NCI-H2029 (cell line): ENCODE measurements at regions not wholly inside any gene's neighbourhood (a gene's known extent, or its start where the extent isn't known, plus 50 kb on each side); places are given as distances from the start of the nearest gene placed in this dataset.
A peak's percentile ranks its signal among the peaks of the same experiment; 100 is the strongest.

ENCODE experiments used
- DNase-seq: peaks from one replicate; lab custom pipeline; 2025; lab: John Stamatoyannopoulos, UW

DNA sequence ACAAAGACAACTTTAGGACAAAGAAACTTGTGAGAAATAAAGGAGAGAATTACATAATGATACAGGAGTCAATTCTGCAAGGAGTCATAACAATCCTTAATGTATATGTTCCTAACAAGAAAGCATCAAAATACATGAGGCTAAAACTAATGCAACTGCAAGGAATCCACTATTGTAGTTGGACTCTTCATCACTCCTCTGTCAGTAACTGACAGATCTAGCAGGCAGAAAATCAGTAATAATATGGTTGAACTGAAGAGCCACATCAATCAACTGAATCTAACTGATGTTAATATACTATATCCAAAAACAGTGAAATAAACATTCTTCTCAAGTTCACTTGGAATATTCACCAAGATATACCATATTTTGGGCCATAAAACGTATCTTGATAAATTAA lies 1806.4 kb upstream of the CELF4 start:
- DNase-seq, result no peak

DNA sequence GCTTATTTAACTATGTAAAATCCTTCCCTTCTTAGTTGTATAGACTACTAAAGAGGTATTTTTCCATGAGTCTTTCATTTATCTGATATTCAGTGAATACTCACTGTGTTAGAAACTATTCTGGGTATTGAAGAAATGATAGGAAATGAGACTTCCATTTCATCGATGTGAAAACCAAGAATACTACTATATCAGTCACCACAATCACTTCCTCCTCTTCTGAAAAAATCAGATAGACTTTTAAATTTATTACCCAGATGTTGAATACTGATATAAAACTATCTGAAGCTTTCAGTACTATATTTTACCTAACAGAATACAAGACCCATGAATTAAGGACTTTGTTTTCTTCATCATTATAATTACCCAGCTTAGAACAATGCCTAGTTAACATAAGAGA lies 1801.1 kb upstream of the CELF4 start:
- no peak for DNase-seq

DNA sequence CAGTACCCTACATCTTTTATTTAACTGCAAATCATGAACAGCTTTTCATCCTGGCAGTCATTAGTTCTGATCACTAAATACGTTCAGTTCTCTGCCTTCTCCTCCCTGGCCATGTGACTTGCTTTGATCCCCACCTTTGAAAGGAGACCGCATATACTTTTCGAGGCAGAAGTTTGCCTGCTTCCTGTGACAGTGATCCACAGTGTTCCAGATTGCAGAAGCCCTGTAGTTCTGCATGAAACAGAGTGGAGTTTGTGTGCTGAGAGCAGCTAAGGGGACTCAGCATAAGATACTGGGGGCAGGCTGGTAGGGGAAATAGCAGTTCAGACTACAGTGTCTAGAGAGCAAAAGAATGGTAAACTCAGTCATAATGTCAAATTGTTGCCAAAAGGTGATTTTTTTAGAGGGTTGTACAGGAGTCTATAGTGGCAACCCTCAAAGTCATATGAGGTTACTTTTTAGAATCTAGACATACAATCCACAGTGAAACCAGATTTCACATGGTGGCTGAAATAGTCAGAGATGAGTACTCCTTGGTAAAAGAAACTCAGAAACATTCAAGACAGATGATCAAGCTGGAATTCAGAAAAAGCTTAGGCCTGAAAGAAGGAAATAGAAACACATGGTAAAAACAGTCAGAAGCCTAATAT lies 1800.4 kb upstream of the CELF4 start:
- DNase-seq, result no peak

DNA sequence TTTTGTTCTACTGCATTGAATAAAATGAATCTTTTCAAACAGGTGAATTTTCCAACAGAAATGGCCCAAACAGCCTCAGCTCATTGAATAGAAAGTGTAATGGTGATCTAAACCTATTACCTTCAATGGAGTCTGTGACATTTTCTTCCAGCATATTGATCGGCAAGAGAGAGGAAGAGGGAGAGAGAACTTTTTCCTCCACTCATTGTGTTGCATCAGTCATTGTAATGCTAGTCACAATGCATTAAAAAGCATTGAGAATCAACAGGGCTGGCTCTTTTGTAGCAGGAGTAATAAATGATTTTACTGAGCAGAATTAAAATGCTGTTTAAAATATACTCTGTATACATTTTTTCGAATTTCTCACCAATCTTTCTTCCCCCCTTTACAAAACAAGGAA lies 1794.5 kb upstream of the CELF4 start:
- no peak for DNase-seq

DNA sequence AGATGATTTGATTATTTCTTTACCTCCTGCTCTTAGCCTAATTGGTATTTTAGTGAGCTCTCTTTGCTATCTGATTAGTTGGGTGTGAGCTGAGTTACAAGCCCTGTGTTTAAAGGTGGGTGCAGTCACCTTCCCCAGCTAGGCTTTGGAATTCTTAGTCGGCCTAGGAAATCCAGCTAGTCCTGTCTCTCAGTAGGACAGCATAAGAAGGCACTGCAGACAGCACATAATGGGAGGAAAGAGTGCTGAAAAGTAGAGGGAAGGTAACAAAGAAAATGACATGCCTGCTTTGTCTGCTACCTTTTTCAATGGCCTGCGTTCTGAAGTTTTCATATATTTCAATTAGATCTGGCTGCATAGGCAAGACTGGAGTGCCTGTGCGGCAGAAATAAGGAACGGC lies 1794.0 kb upstream of the CELF4 start:
- DNase-seq, result no peak

DNA sequence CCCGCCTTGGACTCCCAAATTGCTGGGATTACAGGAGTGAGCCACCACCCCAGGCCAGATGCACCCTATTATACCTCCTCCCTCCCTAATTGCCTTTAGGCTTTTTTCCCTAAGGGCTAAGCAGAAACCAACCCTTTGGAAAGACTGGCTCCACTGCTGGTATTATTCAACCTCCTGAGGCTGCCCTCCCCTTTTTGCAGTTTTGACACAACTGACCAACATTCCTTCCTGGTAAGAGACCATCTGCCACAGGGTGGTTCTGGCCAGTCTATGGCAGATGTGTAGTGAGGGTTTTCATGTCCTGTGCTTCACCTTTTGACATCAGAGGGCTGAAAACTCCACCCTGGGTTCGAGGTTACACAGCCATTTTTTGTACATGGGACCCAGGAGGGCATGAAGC lies 1785.3 kb upstream of the CELF4 start:
- no peak for DNase-seq

DNA sequence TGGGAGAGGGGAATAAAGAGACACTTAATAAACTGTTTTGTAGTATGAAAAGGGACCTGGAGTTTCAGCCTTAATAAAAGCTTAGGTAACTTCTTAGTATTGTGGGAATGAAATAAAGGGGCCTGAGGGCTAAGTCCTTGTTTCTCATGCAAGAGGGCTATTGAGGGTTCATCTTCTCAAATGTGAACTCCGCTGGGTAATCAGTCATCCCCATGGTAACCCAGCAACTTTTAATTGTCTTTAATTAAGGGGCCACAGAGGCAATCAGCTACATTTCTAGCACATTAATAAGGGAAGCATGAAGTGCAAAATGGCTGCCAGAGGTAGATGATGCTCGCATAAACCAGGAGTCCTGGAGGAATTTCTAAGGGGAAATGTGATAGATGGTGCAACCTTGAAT lies 1784.2 kb upstream of the CELF4 start:
- DNase-seq, result no peak

DNA sequence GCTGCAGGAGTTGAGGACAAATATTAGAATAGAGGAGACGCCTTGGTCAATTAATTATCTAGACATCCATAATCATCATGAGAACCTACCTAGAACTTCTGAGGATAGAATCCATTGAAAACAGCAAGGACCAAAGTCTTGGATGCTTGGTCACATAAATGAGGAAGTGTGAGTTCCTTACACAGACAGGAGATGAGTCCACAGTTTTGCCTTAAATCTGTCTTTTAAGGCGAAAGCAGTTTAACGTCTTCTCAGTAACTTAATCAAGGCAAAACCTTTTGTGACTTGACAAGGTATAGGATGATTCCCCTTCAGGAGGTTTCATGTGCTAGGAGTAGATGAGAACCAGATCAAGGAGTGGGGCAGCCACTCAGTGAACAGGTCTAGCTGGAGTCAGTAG lies 1783.2 kb upstream of the CELF4 start:
- DNase-seq, result no peak

DNA sequence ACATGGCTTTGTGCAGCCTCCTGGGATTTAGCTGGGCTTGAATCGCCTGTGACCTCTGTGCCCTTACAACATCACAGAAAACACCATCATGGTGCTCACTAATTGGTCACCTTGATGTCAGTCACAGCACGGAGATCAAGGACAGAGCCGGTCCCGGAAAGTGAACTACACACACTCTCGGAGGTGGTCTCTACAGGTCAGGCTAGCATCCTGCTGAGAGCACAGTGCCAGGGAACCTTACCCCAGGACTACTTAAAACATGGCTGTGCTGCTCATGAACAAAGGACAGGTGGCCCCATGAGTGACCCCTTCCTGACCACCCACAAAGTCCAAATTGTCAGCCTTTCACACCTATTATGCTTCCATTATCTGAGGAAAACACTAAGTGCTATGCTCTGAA lies 1782.1 kb upstream of the CELF4 start:
- no peak for DNase-seq

DNA sequence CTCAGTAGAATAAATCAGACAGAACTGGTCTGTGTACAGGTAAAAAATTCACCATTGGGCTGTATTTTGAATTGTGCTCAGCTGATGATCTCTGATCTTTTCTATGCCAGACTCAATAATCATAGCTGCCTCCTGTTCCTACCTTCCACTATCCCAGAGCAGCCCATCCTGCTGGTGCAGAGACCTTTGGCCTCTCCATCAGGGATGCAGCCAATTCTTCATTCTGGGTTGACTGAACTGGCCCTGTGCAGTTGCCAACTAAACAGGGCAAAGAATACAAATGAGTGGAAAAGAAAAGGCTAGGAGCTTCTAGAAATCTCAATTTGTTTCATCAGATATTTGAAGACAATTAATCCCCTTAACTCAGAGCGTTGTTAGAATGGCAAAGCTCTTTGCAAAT lies 1781.3 kb upstream of the CELF4 start:
- no peak for DNase-seq

DNA sequence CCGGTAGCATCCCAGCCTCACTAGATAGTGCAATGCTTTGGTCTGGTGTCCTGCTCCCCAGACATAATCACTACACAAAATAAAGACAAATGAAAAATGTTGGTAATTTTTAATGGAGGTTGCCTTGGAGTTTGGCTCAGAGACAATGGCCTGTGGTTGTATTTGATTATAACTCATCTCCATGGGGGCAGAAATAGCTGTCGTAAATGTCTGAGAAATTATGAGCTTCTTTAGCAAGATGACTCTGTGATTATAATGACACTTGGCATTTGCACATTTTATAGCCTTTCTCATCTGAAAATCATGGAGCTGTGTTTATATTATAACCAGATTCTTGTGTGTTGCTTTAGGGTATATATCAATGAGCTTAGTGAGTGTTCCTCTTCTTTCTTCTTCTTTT lies 1779.7 kb upstream of the CELF4 start:
- DNase-seq, result no peak

DNA sequence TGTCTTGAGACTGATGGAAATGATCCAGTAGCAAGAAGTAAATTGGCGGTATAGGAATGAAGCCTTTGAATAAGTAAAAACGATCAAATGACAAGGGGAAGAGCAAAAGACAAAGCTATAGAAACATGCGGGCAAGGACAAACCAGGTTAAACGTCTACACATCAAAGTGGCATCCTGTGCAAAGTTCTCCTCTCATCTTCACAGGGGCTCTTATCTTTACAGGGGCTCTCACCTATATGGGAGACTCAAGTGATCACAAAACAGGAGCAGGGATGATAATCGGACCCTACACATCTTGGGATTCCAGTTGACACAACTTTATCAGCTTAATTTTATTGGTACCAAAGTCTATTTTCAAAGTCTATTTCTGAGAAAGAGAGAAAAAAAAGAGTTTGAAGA lies 1778.9 kb upstream of the CELF4 start:
- DNase-seq, result no peak

DNA sequence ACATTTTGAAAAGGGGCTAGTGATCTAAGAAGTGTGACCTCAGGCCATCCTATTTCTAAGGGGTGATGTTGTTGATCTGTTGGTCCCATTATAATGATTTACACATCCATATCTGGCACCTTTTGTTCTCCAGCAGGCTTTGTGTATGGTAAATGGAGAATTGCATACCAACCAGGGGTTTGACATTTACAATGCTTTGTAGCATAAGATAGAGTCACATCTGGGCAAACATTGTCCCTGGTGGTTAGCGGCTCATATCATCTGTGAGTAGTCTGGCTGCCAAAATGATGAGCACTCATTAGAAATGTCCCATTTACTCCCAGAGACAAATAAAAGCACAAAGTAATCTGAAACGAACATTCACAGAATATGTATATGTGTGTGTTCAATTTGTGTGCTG lies 1775.5 kb upstream of the CELF4 start:
- peak; percentile 89 for DNase-seq

DNA sequence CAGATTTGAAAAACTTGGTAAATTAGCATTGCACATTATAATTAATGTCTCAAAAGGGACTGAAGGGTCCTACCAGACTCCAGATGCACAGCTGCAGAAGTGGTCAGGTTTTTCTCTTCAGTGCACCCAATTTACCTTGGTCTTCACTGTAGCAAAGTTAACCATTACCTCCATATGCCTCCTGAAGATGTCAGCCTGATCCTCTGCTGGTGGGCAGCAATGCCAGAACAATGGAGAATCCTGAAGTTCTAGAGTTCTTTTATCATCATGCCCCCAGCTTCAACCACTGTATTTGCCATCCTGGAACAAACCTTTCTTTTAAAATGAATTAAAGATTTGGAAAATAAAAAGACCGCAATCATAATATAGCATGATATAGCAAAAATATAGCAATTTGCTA lies 1774.8 kb upstream of the CELF4 start:
- no peak for DNase-seq

DNA sequence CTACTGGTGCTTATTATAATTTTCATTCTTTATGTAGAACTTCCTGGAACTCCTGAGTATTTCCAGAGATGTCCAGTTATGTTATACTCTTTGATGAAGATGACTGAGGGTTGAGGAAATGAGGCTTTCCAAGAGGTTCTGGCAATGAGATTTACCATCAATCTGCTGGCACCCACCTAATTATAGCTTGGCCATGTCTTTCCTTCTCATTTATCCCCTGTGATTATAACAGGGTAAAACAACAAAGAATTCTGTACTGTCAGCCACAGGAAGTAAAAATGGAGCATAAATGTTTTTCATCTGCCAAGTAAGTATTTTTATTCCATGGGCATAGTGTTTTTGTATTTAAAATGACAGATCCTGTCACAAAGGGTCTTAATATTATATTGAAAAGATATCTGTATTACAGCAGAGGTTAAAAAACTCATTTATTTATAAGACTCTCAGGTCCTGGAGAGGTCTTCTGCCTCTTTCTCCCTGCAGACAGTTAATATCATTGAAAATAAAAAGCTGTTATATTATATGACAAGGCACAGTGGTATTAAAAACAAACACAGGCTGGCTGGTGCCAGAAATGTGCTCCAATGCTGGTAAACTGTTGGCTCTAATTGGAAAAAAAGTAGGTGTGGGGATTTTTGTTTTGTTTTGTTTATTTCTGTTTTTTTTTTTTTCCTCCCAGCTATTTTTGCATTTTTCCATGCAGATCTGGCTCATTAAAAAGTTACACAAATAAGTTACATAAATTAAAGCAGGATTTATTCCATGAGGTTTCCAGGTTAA lies 1764.1 kb upstream of the CELF4 start:
- no peak for DNase-seq

DNA sequence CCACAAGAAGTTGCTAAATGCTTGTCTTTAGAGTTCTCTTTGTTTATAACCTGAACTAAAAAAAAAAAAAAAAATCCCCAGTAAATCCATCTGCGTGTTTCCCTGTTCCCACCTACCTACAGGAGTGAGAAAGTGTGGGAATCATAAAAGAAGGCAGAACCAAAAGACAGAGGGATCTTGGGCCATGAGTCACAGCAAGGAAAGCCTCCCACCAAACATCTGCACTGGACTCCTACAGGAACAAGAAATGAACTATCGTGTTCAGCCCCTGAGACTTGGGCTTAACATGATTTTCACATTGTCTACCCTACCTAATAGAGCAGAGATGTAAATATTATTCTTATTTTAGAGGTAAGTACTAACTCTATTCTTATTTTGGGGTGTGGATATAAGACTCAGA lies 1761.2 kb upstream of the CELF4 start:
- no peak for DNase-seq

DNA sequence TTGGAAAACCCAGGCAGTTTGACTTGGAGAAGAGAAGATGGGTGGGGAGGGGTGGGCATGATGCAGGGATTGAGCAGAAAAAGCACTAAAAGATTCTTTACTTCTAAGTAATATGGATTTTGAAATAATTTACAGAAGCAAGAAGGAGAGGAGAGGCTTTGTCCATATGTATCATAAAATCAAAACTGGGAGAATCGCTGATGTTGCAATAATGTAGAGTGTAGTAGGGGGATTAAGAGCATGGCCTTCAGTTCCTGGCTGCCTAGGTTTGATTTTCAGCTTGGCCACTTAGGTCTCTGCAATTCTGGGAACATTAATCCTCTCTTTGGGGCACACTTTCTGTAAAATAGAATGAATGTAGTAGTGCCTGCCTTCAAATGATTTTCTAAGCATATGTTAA lies 1760.4 kb upstream of the CELF4 start:
- no peak for DNase-seq

DNA sequence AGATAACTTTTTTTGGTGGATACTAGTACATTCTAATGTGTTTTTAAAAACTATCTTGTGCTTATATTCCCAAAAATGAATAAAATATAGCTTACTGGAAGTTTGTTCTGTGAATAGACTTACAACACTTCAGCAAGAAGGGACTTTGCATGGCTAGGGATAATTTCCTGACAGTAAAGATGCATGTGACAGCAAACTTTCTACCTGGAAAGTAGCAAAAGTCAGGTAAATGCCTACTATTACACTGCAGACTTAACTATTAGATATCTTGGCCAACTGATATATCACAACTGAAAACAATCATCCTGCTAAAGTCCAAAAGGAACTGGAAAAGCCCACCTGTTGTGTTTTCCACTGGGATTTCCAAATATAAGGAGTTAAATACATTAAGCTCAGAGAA lies 1753.5 kb upstream of the CELF4 start:
- no peak for DNase-seq

DNA sequence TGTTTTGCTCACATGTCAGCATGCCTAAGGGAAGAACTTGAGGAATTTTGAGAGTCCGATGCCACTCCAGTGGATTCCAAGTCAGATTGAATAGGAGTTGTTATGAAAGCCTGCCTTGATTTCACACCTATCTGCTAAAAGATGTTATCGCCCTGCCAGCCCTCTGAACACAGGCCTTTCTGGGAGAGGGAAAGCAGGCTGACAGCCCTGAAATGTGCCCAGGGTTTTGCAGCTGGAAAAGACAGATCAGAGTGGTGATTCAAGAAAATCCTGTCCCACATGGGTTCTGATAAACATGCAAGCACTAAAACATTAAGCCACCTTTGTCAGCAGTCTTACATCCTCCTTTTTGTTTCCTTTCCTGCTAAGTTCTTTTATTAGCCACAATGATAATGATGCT lies 1752.9 kb upstream of the CELF4 start:
- DNase-seq, result no peak

DNA sequence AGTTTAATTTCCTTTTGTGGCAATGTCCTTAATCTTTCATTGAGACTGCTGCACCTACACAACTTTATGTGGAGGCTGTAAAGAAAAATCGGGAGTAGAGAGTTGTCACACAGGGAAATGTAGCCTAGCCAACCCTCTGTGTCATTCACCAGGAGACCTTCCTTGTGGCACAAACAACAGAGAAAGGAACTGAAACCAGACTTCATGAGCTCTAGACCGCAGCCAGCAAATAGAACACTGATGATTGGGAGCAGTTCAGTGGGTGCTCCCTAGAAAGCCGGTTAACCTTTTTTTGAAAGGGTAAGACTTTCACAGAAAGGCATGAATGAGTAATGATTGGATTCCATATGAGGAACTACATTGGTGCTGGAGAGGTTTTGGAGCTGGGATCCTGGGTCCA lies 1752.4 kb upstream of the CELF4 start:
- no peak for DNase-seq

DNA sequence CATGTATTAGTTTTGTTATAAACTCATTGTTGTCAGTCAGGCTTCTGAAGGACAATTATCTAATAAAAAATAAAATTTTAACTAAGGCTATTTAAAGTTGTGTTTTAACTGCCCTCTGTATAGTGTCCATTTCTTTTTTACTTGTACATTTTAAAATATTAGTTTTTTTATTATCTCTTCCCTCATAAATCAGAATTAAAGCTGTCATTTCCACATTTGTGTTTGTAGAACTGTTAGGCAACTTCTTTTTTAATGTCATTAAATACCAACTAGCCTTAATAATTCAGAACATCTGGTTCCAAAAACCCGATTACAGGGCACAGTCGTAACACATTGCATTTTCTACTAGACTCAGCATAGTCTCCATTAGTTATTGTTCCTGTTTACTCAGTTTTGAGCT lies 1749.0 kb upstream of the CELF4 start:
- DNase-seq, result no peak

DNA sequence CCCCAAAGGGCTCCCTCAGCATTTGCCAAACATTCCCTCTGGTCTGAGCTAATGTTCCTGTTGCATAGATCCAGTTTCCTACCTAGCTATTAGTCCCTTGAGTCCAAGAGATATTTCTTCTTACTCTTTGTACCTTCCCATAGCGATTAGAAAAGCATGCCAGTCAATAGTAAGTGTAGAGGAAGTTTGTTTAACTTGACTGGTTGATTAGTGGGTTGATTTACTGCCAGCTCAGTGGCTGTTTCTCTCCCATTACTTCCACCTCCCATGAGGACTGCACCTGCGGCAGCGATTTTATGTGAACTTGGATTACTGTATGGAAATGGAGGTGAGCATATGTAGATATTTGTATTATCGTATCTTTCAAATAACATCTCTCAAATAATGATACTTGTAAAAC lies 1748.4 kb upstream of the CELF4 start:
- DNase-seq, result peak; percentile 7

DNA sequence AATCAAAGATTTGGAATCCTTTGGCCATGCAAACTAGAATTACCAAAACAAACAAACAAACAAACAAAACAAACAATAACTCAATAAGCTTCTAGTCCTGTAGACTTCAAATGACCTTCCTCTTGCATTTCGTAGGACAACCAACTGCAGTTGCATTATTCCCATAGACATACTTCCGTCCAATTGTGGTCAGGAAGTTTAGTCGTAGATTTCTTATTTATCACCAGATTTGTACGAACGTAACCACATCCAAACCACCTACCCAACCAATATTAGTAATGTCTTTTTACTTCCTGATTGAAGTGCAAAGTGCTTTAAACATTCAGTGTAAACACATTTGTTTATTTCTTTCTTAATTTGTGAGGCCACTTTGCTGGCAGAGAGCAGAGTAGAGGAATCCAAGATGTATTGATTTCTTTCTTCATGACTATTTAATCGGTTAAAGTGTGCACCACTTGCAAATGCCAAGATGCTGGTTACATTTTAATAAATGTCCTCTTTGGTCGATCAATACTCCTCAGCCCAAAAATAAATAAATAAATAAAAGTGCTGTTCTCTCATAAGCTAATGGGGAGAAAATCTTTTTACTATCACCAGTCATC lies 1745.6 kb upstream of the CELF4 start:
- no peak for DNase-seq
